GM12892 (cell line): ENCODE measurements at regions not wholly inside any gene's neighbourhood (a gene's known extent, or its start where the extent isn't known, plus 50 kb on each side); places are given as distances from the start of the nearest gene placed in this dataset.
A peak's percentile ranks its signal among the peaks of the same experiment; 100 is the strongest.

Source experiments
- DNase-seq: peaks from one replicate; pipeline ENCODE4 v3.0.0; 2011; ENCODE audit not compliant: insufficient read length
- FAIRE-seq: peaks from 2 replicates; lab custom pipeline; 2011; peaks lifted over from hg19 to GRCh38; lab: Jason Lieb, UNC
- POLR2A ChIP-seq: IDR thresholded peaks from 2 replicates; pipeline ENCODE4 v1.6.1; 2011; ENCODE audit warnings: low read depth, low read length, control low read depth
- POLR2AphosphoS5 ChIP-seq: IDR thresholded peaks from 2 replicates; pipeline ENCODE4 v1.6.1; 2011; ENCODE audit warnings: low read depth, low read length, control low read depth
- TAF1 ChIP-seq: IDR thresholded peaks from 2 replicates; pipeline ENCODE4 v1.6.1; 2011; ENCODE audit warnings: low read depth, mild to moderate bottlenecking, control low read depth, low read length, borderline replicate concordance

GRCh38 chr2:136244536-136244885 is 126.6 kb upstream of the CXCR4 start:
- TF ChIP-seq POLR2AphosphoS5 (no peak), TAF1 (no peak), POLR2A (no peak)
- DNase-seq (no peak), FAIRE-seq (no peak)

GRCh38 chr2:136243638-136244535 is 125.9 kb upstream of the CXCR4 start:
- no peak for TF ChIP-seq POLR2AphosphoS5
- TF ChIP-seq POLR2A: no peak
- TF ChIP-seq TAF1: no peak
- FAIRE-seq: no peak
- no peak for DNase-seq

GRCh38 chr2:136242687-136243277 is 124.8 kb upstream of the CXCR4 start:
- DNase-seq (no peak), FAIRE-seq (no peak)
- TF ChIP-seq TAF1 (no peak), POLR2AphosphoS5 (no peak), POLR2A (no peak)

GRCh38 chr2:136242100-136242499 is 124.2 kb upstream of the CXCR4 start:
- FAIRE-seq: no peak
- DNase-seq: no peak
- TF ChIP-seq TAF1 (no peak), POLR2AphosphoS5 (no peak), POLR2A (no peak)

- TF ChIP-seq TAF1 (no peak), POLR2A (no peak), POLR2AphosphoS5 (no peak)
- DNase-seq: no peak
- no peak for FAIRE-seq
Observed at GRCh38 chr2:136239079-136239685, 121.2 kb upstream of the CXCR4 start.

GRCh38 chr2:136238286-136239078 is 120.5 kb upstream of the CXCR4 start:
- DNase-seq (no peak), FAIRE-seq (peak; percentile 91)
- no peak for TF ChIP-seq POLR2A
- TF ChIP-seq TAF1: no peak
- no peak for TF ChIP-seq POLR2AphosphoS5

- DNase-seq (no peak), FAIRE-seq (no peak)
- TF ChIP-seq TAF1 (no peak), POLR2A (no peak), POLR2AphosphoS5 (no peak)
Observed at GRCh38 chr2:136236019-136236418, 118.1 kb upstream of the CXCR4 start.

- DNase-seq: no peak
- FAIRE-seq: no peak
Observed at GRCh38 chr2:136235546-136235945, 117.6 kb upstream of the CXCR4 start.

GRCh38 chr2:136234261-136234660 is 116.3 kb upstream of the CXCR4 start:
- TF ChIP-seq TAF1 (no peak), POLR2A (no peak), POLR2AphosphoS5 (no peak)
- no peak for DNase-seq
- FAIRE-seq: no peak

More at GRCh38 chr2:136235546-136235945, 117.6 kb upstream of the CXCR4 start:
- TF ChIP-seq TAF1 (no peak), POLR2A (no peak), POLR2AphosphoS5 (no peak)

- FAIRE-seq (no peak), DNase-seq (no peak)
- no peak for TF ChIP-seq POLR2A
- no peak for TF ChIP-seq POLR2AphosphoS5
- no peak for TF ChIP-seq TAF1
Observed at GRCh38 chr2:136233298-136233697, 115.3 kb upstream of the CXCR4 start.
